NCI-H2196 (cell line): ENCODE measurements at regions not wholly inside any gene's neighbourhood (a gene's known extent, or its start where the extent isn't known, plus 50 kb on each side); places are given as distances from the start of the nearest gene placed in this dataset.
"Not testable (repeated sequence)": the region's sequence is repeated elsewhere in the genome, so short reads cannot be mapped to it uniquely, and the experiment has no call there.

Experiments used
- DNase-seq: peaks from one replicate; lab custom pipeline; 2025; ENCODE audit not compliant: unreplicated experiment; lab: John Stamatoyannopoulos, UW

DNA sequence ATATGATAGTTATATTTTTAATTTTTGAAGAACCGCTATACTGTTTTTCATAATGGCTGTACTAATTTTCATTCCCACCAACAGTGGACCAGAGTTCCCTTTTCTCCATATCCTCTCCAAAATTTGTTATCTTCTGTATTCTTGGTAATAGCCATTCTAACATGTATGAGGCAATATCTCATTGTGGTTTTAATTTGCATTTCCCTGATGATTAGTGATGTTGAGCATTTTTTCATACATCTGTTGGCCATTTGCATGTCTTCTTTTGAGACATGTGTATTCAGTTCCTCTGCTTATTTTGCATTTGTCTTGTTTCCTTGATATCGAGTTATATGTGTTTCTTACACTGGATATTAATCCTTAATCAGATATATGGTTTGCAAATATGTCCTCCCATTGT, 770.8 kb upstream of the MBL2 start:
- DNase-seq = no peak

DNA sequence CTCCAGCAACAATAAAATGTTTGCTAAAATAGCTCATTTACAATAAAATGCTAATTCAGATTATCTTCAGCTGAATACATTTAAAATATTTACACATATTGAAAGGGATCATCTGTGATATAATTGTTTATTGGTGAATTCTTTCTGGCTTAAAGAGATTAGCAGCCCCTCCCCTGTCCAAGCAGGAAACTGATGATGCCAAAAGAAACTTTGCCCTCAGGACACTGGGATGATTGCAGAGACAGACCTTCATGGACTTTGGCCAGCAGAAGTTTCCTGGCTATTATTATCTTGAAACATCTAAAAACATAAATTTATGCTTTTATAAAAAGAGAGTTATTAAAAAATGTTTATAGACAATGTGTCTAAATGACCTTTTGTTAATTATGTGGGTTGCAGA, 764.9 kb upstream of the MBL2 start:
- DNase-seq = no peak

DNA sequence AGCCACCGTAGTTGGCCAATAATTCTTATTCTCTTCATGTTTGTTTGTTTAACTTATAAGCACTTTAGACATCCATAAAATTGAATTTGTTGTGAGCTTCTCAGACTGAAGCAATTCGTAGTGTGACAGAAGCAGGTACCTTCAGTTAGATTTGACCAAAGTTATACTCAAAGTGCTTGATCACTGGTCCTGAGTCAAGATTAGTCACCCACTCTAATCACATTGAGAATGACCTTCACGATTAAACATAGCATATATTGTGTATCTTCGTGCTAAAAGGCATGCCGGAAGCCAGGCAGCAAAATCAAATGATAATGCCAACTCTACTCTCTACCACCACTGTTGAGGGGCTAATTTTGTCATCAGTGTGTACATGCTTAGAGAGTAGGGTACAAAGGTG, 763.7 kb upstream of the MBL2 start:
- no peak for DNase-seq

- DNase-seq = no peak
Observed at GRCh38 chr10:53534428-53534827, 761.8 kb upstream of the MBL2 start.

DNA sequence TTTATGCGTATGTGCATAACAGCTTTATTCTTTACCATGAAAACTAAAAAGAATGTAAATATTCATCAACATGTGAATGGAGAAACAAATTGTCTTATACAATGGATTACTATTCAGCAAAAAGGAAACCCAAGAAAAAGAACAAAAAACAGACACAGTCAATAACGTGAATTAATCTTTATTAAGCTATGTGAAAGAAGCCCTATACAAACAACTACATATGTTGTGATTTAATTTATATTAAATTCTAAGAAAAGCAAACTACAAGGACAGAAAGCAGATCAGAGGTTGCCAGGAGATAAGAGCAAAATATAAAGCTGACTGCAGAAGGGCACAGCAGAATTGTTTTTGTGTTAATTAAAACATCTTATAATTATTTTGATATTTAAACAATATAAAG, 756.4 kb upstream of the MBL2 start:
- DNase-seq = no peak

- DNase-seq = no peak
Observed at GRCh38 chr10:53521046-53521445, 748.5 kb upstream of the MBL2 start.

DNA sequence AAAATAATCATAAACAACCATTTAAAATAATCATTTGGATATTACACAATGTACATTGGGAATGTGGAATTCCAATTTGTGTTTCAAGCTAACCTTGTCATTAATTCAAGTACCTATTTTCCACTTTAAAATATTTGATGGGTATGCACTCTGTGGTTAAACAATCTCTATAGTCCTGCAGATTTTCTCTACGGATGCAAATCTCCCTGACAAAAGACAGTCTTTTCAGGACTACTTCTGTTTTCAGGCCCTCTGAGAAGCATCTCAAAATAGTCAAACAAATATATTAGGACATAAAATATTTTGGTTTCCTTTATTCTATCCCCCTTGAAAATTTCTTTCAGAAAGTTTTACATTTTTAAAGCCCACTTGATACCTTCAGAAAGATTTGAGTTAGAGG, 735.6 kb upstream of the MBL2 start:
- DNase-seq = no peak

GRCh38 chr10:53504492-53504891, 731.9 kb upstream of the MBL2 start:
- DNase-seq = not testable (repeated sequence)

DNA sequence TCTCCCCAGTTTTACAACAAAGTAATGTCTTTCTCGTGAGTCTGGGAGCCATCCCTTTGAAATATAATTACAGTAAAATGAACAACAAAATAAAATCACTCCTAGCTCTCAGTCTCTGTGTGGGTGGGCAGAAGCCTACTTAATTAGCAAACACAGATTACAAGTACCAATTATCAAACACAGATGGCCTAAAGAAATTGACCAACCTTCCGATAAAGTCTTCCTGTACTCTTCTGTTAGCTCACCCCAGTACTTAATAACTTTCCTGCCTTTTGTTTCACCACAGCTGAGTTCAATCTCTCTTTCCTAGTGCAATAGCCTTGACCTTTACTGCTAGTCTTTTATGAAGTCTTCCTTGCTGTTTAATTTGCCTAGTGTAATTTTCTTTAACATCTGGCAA, 719.2 kb upstream of the MBL2 start:
- no peak for DNase-seq

DNA sequence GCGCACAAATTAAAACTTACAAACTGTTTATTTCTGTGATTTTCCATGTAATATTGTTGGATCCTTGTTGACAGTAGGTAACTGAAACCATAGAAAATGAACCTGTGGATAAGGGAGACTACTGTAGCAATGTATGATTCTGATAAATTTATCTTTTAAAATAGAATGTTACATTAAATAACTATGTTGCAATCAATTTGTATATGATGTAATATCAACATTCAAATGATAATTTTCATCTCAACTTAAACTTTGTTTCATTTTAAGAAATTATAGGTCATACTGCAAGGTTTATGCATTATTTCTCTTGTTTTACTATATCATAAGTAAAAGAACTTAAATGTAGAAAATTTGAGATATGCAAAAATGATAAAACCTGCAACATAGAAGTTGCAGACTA, 718.0 kb upstream of the MBL2 start:
- DNase-seq = no peak

- no peak for DNase-seq
Observed at GRCh38 chr10:53489335-53490182, 717.0 kb upstream of the MBL2 start.

GRCh38 chr10:53487019-53487983, 714.7 kb upstream of the MBL2 start:
- no peak for DNase-seq

DNA sequence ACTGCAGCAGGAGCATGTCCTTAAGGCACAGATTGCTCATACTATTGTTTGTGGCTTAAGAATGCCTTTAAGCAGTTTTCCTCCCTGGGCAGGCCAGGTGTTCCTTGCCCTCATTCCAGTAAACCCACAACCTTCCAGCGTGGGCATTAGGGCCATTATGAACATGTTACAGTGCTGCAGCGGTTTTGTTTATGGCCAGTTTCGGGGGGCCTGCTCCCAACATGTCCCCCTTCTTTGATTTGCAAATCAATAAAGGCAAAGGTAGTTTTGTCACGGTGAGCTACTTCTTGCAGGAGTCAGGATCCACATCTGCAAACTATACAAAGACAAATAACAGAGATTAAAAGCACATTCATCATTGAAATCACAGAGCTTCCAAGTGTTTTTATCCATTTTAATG, 712.8 kb upstream of the MBL2 start:
- not testable (repeated sequence) for DNase-seq

DNA sequence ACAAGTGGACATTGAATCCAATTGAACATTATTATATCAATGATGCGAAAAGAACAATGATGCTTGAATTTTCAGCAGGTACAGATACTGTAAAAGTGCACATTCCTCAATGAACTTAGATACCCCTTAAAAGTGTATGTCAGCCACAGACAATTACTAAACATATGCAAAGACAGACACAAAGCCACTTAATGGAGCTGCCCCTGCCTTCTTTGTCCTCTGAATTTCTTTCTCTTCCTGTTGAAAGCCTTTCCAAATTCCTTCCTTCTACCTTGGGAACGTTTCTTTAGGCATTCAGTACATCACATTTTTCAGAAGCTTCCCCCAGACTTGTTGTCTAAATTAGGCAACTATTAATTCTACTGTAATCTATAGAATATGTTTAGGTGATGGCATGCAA, 706.8 kb upstream of the MBL2 start:
- no peak for DNase-seq

DNA sequence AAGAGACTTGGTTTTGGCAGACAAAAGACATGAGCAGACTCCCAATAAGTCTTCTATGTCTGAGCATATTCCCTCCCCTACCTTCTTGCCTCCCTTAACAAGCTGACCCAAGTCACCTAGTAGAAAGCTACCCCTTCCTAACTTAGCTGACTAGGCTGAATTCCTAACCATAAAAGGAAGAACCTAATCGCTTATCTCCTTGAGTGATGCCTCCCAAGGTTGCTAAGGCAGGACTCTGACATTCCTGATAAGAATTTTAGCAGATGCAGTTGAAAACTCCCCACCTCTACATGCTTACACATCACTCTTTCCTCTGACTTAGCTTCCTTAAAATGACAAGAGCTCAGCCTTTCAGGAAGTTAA, 704.7 kb upstream of the MBL2 start:
- no peak for DNase-seq

DNA sequence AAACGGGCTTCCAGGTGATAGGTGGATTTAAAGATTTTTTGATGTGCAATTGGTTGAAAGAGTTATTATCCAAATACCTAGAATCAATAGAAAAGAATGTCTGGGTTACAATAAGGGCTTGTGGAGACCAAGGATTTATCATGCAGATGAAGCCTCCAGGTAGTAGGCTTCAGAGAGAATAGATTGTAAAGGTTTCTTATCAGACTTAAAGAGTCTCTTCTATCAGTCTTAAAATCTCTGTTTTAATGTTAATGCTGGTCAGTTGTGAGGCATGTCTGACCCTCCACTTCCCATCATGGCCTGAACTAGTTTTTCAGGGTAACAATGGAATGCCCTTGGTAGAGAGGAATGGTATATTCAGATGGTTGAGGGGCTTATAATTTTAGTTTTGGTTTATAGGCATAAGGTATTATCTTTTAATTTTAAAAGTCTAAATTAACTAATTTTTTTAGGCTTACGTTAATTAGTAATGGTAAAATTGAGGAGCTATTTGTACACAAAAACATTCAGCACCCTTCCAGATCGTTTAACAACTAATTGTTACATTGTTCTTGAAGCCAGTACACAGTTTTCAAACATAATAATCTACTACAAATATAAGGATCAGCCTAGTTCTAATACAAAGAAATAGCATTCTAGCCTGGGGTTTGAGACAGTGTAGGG, 704.2 kb upstream of the MBL2 start:
- DNase-seq = no peak

DNA sequence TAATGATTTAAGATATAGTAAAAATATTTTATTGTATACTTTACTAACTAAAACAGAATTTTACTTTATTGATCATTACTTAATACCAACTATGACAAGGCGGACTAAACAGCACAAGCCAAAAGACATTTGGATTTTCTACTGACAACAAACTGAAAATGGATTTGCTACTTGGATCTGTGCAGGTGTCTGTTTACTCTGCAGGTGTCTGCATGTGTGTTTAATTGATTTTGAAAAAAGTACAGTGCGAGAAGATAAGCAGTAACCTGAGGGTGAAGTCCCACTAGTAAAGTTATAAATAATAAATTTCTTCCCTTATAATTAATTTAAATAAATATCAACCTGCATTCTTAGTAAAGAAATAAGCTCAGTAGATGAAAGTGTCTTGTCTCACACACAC, 696.8 kb upstream of the MBL2 start:
- no peak for DNase-seq

GRCh38 chr10:53463539-53463938, 691.0 kb upstream of the MBL2 start:
- no peak for DNase-seq

GRCh38 chr10:53458007-53458406, 685.4 kb upstream of the MBL2 start:
- DNase-seq = no peak

DNA sequence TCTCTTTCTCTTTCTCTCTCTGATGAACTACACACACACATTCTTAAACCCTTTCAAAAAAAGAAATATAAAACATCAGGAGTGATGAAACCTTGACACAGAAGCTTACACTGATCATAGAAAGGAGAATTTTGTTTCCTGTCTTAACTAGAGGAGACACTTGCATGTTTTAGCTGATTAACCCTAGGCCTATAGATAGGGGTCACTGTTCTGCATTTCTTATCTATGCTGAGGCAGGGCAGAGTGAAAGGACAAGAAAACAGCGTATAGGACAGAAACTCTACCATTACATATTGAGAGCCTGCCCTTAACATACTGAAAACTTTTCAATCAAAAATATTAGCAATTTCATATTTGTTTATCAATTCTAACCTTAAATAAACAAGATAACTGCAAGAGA, 680.6 kb upstream of the MBL2 start:
- DNase-seq = no peak

DNA sequence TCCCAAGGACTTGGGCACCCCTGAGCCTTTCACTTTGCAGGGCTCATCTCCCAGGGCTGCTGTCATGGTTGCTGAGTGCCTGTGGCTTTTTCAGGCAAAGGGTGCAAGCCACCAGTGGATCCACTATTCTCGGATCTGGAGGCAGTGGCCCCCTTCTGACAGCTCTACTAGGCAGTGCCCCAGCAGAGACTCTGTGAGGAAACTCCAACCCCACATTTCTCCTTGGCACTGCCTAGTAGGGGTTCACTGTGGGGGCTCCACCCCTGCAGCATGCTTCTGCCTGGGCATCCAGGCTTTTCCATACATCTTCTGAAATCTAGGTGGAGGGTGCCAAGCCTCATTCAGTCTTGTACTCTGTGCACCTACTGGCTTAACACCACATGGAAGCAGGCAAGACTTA, 675.0 kb upstream of the MBL2 start:
- DNase-seq = no peak

GRCh38 chr10:53441843-53442242, 669.3 kb upstream of the MBL2 start:
- no peak for DNase-seq
